ENCODE measurements at regions not wholly inside any gene's neighbourhood (a gene's known extent, or its start where the extent isn't known, plus 50 kb on each side); places are given as distances from the start of the nearest gene placed in this dataset.

DNA sequence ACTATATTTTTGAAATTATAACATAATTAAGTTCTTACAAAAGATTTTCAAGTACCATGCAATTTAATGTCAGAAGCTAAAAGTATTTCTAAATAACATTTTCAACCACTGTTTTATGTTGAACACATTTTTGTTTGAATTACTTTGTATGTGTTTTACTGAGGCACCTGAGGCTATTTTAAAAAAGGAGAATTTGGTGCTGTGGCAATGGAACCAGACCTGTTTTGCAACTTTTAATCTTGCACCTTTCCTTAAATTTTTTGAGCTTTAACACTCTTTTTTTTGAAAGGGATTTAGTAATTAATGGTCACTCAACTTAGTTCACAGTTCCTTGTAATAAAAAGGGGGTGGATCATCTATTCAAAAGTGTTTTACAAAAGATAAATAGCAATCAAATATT, 561.6 kb downstream of the ZBBX start:
- TF ChIP-seq CTCF (IDR thresholded peaks at IDR 0.05 in 4 of 5, conservative IDR thresholded peaks at IDR 0.05 in 1 of 5): no peak
- TF ChIP-seq POLR2A (IDR thresholded peaks at IDR 0.05): no peak

Data from gastrocnemius medialis (tissue), 4 donors.